ENCODE measurements at regions not wholly inside any gene's neighbourhood (a gene's known extent, or its start where the extent isn't known, plus 50 kb on each side); places are given as distances from the start of the nearest gene placed in this dataset.

DNA sequence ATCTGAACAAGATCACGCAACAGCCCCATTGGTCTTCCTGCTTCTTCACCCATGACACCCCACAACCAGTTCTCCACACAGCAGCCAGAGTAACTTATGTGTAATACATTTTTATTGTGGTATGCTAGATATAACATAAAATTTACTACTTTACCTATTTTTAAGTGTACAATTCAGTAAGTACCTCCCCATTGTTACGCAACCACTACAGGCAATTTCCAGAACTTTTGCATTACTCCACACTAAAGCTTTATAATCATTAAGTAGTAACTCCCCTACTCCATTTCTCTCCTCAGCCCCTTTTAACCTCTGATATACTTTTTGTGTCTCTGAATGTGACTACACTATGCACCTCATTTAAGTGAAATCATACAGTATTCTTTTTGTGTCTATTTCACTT lies 575.4 kb upstream of the CADM1 start:
- TF ChIP-seq, protein P1, sequence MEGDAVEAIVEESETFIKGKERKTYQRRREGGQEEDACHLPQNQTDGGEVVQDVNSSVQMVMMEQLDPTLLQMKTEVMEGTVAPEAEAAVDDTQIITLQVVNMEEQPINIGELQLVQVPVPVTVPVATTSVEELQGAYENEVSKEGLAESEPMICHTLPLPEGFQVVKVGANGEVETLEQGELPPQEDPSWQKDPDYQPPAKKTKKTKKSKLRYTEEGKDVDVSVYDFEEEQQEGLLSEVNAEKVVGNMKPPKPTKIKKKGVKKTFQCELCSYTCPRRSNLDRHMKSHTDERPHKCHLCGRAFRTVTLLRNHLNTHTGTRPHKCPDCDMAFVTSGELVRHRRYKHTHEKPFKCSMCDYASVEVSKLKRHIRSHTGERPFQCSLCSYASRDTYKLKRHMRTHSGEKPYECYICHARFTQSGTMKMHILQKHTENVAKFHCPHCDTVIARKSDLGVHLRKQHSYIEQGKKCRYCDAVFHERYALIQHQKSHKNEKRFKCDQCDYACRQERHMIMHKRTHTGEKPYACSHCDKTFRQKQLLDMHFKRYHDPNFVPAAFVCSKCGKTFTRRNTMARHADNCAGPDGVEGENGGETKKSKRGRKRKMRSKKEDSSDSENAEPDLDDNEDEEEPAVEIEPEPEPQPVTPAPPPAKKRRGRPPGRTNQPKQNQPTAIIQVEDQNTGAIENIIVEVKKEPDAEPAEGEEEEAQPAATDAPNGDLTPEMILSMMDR (conservative IDR thresholded peaks at IDR 0.05; ENCODE audit: control insufficient read depth, insufficient read depth, low read depth, low read length): no peak
- no peak overlapping the region for H3K4me3 ChIP-seq (ENCODE audit: control insufficient read depth, low read depth, low read length)
- DNase-seq (ENCODE audit: low read depth): no peak

DNA sequence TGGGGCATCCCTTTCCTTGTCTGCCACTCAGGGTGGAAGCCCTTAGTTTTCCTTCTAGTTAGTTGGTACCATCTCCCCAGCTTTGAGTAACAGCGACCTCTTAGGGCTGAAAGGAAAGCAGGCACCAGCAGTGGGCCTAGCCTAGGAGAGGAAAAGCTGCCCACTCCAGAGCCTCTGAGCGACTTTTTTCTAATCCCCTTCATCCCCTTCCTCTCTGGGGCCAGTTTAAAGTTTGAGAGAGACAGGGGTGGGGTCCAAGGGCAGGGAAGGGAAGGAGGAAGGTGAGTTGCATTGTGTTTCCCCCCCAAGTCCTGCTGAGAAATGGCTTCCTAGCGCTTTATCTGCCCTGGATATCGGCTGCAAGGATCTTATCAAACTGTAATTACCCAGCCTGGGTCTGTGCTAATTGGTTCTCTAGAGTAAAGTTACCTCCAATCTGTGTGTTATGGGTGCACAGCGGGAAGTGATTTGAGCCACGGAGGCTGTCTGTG lies 573.9 kb upstream of the CADM1 start:
- no peak for DNase-seq (ENCODE audit: low read depth)
- H3K4me3 ChIP-seq (ENCODE audit: control insufficient read depth, low read depth, low read length): no peak overlapping the region
- TF ChIP-seq, protein P1 (conservative IDR thresholded peaks at IDR 0.05; ENCODE audit: control insufficient read depth, insufficient read depth, low read depth, low read length): no peak

DNA sequence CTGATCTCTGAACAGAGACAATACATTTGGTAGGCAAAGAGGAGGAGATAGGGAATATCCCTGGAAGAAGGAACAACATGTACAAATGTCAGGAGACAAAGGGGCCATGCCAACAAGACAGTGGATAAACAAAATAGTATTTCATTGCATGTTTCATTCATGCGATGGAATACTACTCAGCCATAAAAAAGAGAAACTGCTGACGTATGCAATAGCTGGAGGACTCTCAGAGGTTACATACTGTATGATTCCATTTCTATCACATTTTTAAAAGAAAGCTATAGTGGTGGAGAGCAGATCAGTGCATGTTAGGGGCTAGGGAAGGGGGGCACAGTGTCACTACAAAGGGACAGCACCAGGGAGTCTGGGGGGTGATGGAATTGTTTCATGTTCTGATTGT lies 572.9 kb upstream of the CADM1 start:
- no peak for DNase-seq (ENCODE audit: low read depth)
- no peak overlapping the region for H3K4me3 ChIP-seq (ENCODE audit: control insufficient read depth, low read depth, low read length)
- TF ChIP-seq, protein P1 (conservative IDR thresholded peaks at IDR 0.05; ENCODE audit: control insufficient read depth, insufficient read depth, low read depth, low read length): no peak

DNA sequence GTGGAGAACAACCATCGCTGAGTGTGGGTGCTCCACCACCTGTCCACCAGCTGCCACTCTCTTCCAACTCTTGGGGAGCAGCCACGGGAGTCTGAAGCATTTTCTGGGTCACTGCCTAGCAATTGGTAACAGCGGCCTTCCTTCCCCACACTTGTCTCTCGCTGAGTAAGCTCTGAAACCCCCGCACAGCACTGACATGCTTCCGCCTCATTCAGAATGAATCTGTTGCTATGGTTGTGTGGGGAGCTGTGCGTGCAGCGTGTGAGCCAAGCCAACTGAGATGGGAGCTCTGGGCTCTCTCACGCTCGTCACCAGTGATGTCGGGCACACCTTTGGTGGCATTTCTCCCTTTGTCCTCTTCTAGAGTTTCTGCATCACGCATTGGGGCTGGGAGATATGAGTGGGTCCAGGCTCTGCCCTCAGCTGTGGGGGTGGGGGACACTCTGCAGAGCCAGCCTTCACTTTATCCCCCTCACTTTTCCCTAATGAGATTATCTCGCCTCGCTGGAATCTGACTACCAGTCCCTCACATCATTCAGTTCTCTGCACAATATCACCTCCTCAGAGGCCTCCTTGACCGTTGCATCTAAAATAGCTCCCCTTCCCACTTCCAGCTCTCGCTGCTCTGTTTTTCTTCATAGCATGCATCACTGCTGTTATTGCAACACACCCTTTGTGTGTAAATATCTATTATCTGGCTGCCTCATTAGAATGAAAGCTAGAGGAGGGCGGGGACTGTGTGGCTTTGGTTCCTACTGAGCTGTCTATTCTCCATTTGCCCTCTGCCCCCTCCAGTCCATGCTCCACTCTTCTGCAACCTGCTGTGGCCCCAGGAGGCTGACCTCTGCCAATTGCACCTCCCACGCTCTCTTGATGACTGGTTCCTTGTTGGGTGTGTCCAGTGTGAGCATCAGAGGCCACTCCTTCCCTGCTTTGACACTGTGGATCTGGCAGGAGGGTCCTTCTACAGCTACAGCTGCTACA lies 569.9 kb upstream of the CADM1 start:
- DNase-seq (ENCODE audit: low read depth): no peak
- TF ChIP-seq, protein P1 (conservative IDR thresholded peaks at IDR 0.05; ENCODE audit: control insufficient read depth, insufficient read depth, low read depth, low read length): no peak
- H3K4me3 ChIP-seq (ENCODE audit: control insufficient read depth, low read depth, low read length): no peak overlapping the region

DNA sequence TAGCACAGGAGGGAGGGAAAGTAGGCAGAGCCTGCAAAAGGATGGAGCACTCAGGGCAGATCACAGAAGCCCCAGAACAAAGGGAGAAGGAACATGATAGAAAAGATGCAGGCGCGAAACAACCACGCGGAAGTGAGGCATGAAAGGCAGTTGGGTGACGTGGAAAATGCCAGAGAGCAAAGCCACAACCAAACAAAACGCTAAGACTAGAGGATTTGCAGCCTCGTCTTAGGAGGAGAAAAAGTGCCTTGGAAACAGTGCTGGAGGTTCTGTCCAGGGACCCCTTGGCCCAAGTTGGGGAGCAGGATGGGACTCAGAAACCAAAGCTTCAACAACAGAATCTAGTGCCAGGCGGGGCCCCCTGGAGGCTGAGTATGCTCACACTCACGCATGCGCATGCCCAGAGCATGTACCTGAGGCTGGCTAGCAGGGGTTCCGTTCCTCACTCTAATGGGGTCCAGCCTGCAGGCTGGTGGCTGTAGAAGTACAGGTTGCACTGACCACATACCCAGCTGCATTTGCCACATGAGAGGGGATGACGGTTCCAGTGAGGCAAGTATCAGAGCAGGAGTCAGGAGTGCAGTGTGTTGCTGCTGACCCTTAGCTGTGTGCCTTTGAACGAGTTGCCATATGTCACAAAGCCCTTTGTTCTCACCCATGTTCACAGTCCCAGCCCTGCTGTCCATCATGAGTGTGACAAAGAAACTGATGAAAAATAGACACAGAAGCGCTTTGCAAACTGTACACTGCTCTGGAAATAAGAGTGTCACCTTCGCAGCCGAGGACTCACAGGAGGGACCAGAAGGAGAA lies 568.6 kb upstream of the CADM1 start:
- no peak for DNase-seq (ENCODE audit: low read depth)
- TF ChIP-seq, protein P1 (conservative IDR thresholded peaks at IDR 0.05; ENCODE audit: control insufficient read depth, insufficient read depth, low read depth, low read length): no peak
- no peak overlapping the region for H3K4me3 ChIP-seq (ENCODE audit: control insufficient read depth, low read depth, low read length)

DNA sequence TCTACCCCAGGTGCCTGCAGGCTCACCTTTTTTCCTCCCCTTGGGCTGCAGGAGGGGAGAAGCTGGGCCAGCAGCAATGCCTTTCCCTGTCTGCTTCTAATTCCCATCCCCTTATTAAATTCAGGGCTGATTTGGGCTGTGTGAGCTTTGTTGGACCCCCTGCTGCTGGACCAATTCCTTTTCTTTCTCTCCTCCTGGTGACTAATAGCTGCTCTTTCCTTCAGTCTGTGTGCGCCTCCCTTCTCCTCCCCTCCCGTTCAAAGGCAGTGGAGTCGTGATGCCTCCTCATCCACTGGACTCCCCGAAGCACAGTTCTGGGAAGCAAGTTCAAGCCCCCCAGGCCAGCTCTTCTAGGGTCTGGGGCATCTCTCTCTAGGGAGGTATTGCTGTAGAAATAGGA lies 567.9 kb upstream of the CADM1 start:
- no peak overlapping the region for H3K4me3 ChIP-seq (ENCODE audit: control insufficient read depth, low read depth, low read length)
- TF ChIP-seq, protein P1 (conservative IDR thresholded peaks at IDR 0.05; ENCODE audit: control insufficient read depth, insufficient read depth, low read depth, low read length): no peak
- no peak for DNase-seq (ENCODE audit: low read depth)

All from fibroblast of mammary gland (primary cell).